GM18502 (cell line): ENCODE measurements at regions not wholly inside any gene's neighbourhood (a gene's known extent, or its start where the extent isn't known, plus 50 kb on each side); places are given as distances from the start of the nearest gene placed in this dataset.

Experiments used
- ATAC-seq: cut with Tn5 transposase; IDR thresholded peaks from one replicate; pipeline ENCODE4 v1.9.1; 2021; ENCODE audit warnings: mild to moderate bottlenecking; ENCODE audit not compliant: unreplicated experiment, poor library complexity

- ATAC-seq, result no peak
Measured at GRCh38 chr7:46713868-46714596, 793.0 kb upstream of the IGFBP3 start.

GRCh38 chr7:46710927-46711326, 789.9 kb upstream of the IGFBP3 start:
- no peak for ATAC-seq

DNA sequence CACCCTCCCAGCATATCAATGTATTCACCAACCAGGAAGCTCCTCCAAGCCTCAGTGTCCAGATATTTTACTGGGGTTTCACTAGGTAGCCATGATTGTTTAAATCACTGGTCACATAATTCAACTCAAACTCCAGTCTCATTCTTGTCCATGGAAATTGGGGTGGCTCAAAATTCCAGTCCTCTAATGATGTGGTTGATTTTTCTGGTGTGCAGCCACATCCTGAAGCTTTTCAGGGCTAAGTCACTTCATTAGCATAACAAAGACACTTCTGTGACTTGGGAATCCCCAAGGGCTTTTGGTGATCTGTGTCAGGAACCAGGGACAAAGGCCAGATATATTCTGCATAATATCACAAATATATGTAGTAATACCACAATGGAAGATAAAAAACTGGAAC, 786.9 kb upstream of the IGFBP3 start:
- ATAC-seq, result no peak

DNA sequence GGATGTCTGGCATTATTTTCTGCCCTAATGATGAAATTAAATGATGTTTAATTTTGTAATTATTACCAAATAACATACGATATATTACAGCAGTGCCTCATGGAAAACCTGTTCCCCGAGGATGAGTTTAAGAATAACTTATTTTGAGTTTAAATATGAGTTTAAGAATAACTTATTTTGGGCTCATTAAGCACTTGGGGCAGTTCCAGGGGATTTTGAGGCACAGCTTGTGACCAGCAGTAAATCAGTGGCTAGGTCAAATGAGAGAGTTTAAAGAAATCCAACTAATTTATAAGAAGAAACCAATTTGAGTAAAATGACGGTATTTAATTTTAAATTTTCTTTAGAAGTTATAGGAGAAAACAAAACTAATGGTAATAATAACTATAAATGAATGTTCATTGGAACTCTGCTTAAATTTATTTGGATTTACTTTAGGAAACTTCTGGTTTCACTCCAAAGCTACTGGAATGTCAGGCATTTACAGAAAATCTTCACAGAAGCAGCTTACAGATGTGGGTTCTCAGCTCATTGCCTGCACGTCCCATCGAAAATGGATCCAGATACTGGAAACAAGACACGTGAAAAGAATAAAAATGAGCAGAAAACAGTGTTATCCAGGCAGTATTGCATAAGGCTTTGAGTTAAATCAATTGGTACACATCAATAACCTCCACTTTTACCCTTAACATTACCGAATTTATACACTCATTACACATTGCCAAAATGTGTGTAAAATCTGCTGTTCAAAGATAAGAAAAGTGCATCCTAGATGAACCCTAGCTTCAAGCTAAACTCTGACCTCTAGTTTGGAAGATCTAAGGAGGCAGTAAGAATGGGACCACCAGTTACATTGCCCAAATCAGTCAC, 784.5 kb upstream of the IGFBP3 start:
- ATAC-seq, result no peak

DNA sequence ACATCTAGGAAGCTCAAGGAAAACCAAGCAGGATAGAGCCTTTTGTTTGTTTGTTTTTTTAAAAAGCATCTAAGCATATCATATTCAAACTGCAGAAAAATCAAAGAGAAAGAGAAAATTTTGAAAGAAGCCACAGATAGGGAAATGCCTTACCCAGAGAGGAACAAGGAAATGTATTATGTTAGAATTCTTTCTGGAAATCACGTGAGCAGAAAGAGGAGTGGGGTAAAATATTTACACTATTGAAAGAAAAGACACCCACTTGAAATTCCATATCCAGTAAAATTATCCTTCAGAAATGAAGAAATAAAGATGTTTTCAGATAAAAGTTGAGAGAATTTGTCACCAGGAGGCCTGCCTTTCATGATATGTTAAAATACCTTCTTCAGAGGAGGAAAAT, 775.7 kb upstream of the IGFBP3 start:
- ATAC-seq, result no peak

DNA sequence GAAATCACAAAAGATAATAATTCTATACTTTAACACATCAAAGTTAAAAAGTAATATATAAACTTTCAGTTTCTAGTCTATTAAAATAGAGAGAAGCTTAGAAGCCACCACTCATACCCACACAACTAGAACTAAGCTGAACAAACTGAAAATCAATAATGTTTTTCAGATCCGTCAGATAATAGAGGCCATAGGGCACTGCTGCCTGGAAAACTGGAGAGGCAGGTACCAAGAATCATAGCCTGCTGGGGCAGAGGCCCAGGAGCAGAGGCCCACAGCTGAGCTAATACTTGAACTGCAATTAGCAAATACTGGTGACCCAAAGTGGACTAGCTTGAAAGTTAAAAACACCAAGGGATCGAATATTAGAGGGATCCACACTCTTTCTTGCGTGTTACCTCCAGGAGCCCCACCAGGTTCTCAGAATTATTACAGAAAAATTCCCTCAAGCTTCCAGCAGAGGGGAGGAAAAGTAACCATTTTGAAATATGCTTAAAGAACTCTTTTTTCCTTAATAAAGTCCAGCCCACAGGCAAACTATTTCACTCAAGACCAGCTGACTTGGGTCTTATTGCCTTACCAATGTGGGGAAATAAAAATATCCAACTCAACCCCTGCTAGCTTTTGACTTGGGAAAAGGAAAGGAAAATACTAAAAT, 774.1 kb upstream of the IGFBP3 start:
- ATAC-seq, result no peak

DNA sequence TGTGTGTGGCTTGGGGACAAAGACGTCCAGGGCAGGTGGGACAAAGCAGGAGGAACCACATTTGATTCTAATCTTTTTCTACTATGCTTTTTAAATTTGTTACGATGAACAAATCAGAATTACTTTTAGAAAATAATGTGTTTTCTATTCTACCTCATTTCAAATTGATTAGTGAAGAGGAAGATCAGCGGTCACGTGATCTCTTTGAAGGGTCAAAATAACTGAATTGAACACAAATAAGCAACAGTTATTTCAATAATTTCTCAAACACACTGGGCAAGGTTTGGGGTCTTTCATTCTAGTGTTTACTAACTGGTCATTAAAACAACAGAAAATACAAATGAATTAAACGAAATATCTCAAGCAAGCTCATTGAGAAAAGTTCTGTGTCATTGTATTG, 773.0 kb upstream of the IGFBP3 start:
- ATAC-seq, result no peak

- ATAC-seq, result no peak
Measured at GRCh38 chr7:46687203-46687602, 766.1 kb upstream of the IGFBP3 start.

- no peak for ATAC-seq
Measured at GRCh38 chr7:46685051-46685450, 764.0 kb upstream of the IGFBP3 start.

DNA sequence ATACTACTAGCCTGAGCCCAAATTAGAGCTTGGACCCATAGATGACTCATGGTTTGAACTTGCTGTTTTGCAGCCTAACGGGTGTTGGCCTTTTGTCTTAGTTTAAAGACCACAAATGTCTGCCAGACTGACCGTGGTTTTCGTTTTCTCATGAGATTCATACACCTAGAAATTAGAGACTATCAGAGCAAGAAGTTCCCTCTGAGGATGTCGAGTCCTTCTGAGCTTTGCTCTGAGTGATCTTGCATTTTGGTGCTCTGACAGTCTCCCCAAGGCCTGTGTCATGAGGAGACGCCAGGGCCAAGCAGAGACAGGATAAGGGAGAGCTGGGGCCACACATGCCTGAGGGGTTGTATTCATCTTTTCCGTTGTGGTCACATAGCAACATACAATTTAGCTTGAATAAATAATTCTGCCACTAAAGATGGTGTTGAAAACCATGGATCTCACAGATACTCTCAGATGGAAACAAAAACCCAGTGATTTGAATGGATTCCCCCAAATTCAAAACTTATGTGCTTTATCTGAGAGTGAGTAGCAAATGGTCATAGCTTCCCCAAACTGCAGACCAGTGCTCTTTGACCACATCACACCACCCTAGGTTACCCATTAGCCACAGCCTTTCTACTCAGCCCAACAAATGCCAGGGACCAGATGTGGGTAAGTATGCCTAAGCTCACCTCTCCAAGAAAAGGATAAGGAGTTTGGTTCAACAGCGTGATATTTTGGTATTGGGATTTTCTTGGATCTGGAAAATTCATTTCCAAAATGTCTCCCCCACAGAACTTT, 762.0 kb upstream of the IGFBP3 start:
- no peak for ATAC-seq

DNA sequence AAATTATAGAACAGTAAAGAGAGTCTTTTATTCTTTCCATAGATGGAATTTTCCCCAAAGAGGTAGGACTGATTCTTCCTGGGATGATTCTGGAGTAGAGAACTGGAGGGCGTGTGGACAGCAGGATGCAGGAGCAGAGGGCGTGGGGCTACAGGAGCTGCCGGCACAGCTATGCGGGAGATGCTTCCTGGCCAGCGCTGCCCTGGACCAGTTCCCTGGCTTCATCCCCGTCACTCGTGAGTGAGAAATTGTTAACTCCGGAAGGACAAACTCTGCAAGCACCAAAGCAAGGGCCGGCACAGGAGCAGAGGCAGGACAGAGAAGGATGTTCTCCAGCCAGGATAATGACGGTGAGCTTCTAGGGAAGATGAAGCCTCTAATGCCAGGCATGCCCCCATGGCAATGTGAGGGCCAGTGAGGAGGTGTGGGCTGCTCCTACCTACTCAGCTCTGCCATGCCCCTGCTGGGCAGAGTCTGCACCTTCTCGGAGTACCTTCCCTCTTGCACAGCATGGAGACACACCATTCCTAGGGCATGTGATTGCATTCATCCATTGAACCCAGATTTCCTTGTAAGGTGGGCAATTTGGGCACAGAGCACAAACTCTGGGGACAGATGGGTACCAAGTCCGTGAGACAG, 760.9 kb upstream of the IGFBP3 start:
- no peak for ATAC-seq

DNA sequence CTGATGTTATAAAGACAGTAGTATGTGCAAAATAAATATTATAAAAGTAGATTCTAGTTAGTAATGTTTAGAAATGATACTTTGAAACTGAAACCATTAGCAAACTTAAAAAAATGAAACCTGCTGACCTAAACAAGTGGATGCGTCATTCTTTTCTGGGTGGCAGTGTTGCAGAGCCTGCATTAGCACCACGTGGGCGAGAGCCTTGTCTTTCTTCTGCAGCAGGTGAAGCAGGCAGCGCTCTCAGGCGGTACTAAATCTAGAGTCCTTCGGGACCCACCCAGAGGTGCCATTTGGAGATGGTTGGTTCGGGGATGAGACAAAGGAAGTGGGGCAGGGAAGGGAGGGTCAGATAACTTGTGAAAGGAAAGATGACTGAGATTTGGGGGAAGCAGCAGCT, 759.1 kb upstream of the IGFBP3 start:
- ATAC-seq, result no peak

GRCh38 chr7:46679671-46680070, 758.6 kb upstream of the IGFBP3 start:
- no peak for ATAC-seq

DNA sequence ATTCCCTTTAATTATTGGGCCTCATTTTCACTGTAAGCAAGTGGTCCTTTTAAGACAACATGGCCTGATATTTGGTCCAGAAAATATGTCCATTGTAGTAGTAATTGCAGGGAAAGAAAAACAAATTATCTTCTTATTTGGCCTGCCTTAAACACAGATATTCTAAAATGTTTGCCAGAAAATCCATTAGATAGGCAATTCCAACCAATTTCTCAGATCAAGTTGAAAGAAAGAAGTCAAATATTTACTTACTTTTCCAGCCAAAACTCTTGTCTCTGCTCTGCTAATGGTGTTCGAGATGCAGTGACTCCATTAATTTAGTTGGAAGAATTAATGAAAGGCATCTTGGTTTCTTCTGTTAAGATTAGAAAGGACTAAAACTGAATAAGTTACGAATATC, 757.3 kb upstream of the IGFBP3 start:
- ATAC-seq, result no peak

DNA sequence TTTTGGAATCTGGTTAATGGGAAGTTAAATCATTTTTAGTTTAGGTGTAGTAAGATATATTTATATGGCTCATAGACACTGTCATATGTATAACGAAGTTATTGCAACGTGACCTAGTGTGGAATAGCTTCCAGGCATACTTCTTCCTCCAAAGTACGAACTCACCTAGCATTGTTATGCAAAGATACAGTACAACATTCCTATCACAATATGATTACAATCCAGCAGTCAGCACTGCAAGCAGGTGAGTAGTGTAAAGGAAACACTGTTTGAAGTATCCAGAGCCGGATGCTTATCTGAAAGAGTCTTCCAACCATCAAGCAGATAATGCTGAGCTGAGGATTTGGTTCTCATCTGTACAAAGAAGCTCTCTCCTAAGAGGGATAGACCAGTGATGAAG, 754.4 kb upstream of the IGFBP3 start:
- no peak for ATAC-seq

DNA sequence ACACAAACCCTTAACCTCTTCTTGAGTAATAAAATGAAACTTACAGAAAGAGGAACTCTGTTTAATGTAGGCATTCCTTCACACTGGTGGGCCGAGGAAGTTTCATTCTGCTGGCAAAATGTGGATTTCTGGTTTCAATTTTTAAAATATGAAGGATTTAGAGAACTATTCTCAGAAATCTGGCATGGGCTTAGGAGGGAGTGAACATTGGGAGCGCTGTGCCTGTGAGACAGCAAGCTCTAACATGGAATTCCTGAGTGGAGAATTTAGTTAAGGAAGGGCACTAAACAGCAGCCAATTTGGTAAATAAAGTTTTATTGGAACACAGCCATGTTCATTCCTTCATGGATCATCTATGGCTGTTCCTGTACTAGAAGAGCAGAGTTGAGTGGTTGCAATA, 751.8 kb upstream of the IGFBP3 start:
- no peak for ATAC-seq

DNA sequence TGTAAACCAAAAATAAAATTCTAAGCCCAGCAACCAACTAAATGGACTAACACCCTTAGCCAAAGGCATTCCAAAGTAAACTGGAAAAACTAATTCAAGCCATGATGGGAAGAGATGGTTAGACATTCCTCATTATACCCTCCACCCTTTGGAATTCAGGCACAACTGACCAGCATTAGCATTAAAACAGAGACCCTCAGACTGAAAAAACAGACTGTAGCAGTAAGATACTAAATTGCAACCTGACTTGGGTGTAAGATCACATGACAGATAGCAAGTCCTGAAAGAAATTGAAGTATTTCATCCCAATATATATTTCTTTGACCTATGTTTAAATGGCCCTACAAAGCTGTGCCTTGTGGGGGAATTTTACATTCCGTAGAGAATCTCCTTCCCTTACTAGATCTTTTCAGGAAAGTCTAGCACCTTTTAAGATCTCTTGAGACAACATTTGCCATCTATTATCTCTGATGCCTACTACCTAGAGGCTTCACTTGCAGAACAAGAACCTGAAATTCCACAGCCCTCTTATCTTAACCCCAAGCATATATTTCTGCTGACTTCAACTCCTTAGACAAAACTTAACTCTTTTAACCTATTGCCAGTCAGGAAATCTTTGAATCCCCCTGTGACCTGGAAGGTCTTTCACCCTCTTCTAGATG, 750.2 kb upstream of the IGFBP3 start:
- ATAC-seq, result no peak

DNA sequence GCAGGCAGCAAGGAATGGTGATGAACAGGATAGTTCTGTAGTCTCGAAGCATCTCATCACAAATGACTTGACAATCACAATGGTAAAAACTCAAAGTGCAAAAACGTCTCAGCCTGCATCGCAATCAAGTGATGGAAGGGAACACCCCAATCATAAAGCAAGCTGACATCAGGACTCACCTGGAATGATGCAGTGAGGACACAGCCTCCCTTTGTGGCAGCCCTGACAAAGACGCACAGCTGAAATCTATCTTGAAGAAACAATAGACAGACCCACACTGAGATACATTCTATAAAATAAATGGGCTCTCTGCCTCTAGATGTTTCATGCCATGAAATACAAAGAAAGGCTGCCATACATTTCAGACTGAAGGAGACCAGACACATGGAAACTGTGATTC, 748.0 kb upstream of the IGFBP3 start:
- ATAC-seq, result no peak

GRCh38 chr7:46664453-46664852, 743.4 kb upstream of the IGFBP3 start:
- no peak for ATAC-seq

- no peak for ATAC-seq
Measured at GRCh38 chr7:46663025-46663424, 742.0 kb upstream of the IGFBP3 start.
